Sciatic nerve (tissue), 2 donors: ENCODE measurements at regions not wholly inside any gene's neighbourhood (a gene's known extent, or its start where the extent isn't known, plus 50 kb on each side); places are given as distances from the start of the nearest gene placed in this dataset.
"Not testable (repeated sequence)": the region's sequence is repeated elsewhere in the genome, so short reads cannot be mapped to it uniquely, and the experiment has no call there.

ENCODE experiments used
- ATAC-seq: fragments of 200-7000 bp; cut with Tn5 transposase; one replicate; pipeline ENCODE4 v1.9.1; 2020; ENCODE audit warnings: mild to moderate bottlenecking, moderate library complexity
- DNase-seq: peaks from one replicate; pipeline ENCODE4 v3.0.0-alpha.2; 2020; ENCODE audit warnings: low spot score
- intact Hi-C: fragments of 100-400 bp; cut with DNase I; formaldehyde crosslinking; loops from one replicate; pipeline ENCODE4 v1.14.2; 2022
- donor health status: DM: no; HTN: no; CAD: no.
- donor health status: DM: no; HTN: no; CAD: no.

GRCh38 chr7:67900456-67900855 is 903.8 kb downstream of the TYW1 start:
- DNase-seq (no peak), ATAC-seq (no peak)
- intact Hi-C loops, result no loop called here

GRCh38 chr7:67901808-67902480 is 905.3 kb downstream of the TYW1 start:
- no peak for ATAC-seq
- no peak for DNase-seq
- intact Hi-C loops, result no loop called here

GRCh38 chr7:67907792-67908191 is 911.2 kb downstream of the TYW1 start:
- DNase-seq, result no peak
- no peak for ATAC-seq
- intact Hi-C loops, result no loop called here

- ATAC-seq (no peak), DNase-seq (no peak)
- intact Hi-C loops, result no loop called here
These were observed 915.8 kb downstream of the TYW1 start for GRCh38 chr7:67912437-67912836.

- intact Hi-C loops, result no loop called here
- no peak for ATAC-seq
- no peak for DNase-seq
These were observed 917.0 kb downstream of the TYW1 start for GRCh38 chr7:67913604-67914003.

- intact Hi-C loops, ATAC-seq, DNase-seq: not testable (repeated sequence)
These were observed 919.5 kb downstream of the TYW1 start for GRCh38 chr7:67916111-67916510.

GRCh38 chr7:67916571-67917436 is 920.2 kb downstream of the TYW1 start:
- ATAC-seq (no peak), DNase-seq (no peak)
- intact Hi-C loops, result no loop called here

GRCh38 chr7:67917437-67917755 is 920.8 kb downstream of the TYW1 start:
- no peak for DNase-seq
- no peak for ATAC-seq
- intact Hi-C loops, result no loop called here

GRCh38 chr7:67918158-67918557 is 921.5 kb downstream of the TYW1 start:
- no peak for ATAC-seq
- DNase-seq, result no peak
- intact Hi-C loops, result no loop called here

GRCh38 chr7:67923286-67923685 is 926.7 kb downstream of the TYW1 start:
- no peak for ATAC-seq
- intact Hi-C loops, result no loop called here
- no peak for DNase-seq

- intact Hi-C loops, result no loop called here
- no peak for DNase-seq
- no peak for ATAC-seq
These were observed 931.5 kb downstream of the TYW1 start for GRCh38 chr7:67928141-67928540.

GRCh38 chr7:67936447-67936846 is 939.8 kb downstream of the TYW1 start:
- intact Hi-C loops, DNase-seq, ATAC-seq: not testable (repeated sequence)

GRCh38 chr7:67940400-67940799 is 943.8 kb downstream of the TYW1 start:
- DNase-seq, result no peak
- intact Hi-C loops, result no loop called here
- ATAC-seq, result no peak

- intact Hi-C loops, result no loop called here
- ATAC-seq (no peak), DNase-seq (no peak)
These were observed 950.6 kb downstream of the TYW1 start for GRCh38 chr7:67947191-67947590.

GRCh38 chr7:67947646-67948045 is 951.0 kb downstream of the TYW1 start:
- DNase-seq (no peak), ATAC-seq (no peak)
- intact Hi-C loops, result no loop called here

- ATAC-seq, result no peak
- intact Hi-C loops, result no loop called here
- DNase-seq, result no peak
These were observed 953.9 kb downstream of the TYW1 start for GRCh38 chr7:67950321-67951083.

GRCh38 chr7:67955061-67955460 is 958.4 kb downstream of the TYW1 start:
- peak; percentile 89 for ATAC-seq
- no peak for DNase-seq
- intact Hi-C loops, result no loop called here

GRCh38 chr7:67962863-67963262 is 966.2 kb downstream of the TYW1 start:
- DNase-seq (no peak), ATAC-seq (no peak)
- intact Hi-C loops, result no loop called here

- ATAC-seq (no peak), DNase-seq (no peak)
- intact Hi-C loops, result no loop called here
These were observed 979.9 kb downstream of the TYW1 start for GRCh38 chr7:67976490-67976889.

GRCh38 chr7:67983486-67983885 is 986.9 kb downstream of the TYW1 start:
- no peak for ATAC-seq
- DNase-seq, result no peak
- intact Hi-C loops, result no loop called here
